HG03378 (cell line): ENCODE measurements at regions not wholly inside any gene's neighbourhood (a gene's known extent, or its start where the extent isn't known, plus 50 kb on each side); places are given as distances from the start of the nearest gene placed in this dataset.
A peak's percentile ranks its signal among the peaks of the same experiment; 100 is the strongest.
"Not testable (repeated sequence)": the region's sequence is repeated elsewhere in the genome, so short reads cannot be mapped to it uniquely, and the experiment has no call there.

Experiments
- ATAC-seq: cut with Tn5 transposase; IDR thresholded peaks from one replicate; pipeline ENCODE4 v1.9.1; 2021; ENCODE audit warnings: mild to moderate bottlenecking, moderate library complexity; ENCODE audit not compliant: unreplicated experiment

- no peak for ATAC-seq
These were observed 187.5 kb upstream of the KL start for GRCh38 chr13:32828711-32829110.

GRCh38 chr13:32829269-32829668 is 187.0 kb upstream of the KL start:
- no peak for ATAC-seq

GRCh38 chr13:32829676-32830335 is 186.4 kb upstream of the KL start:
- no peak for ATAC-seq

GRCh38 chr13:32830336-32831031 is 185.7 kb upstream of the KL start:
- no peak for ATAC-seq

GRCh38 chr13:32837307-32837972 is 178.8 kb upstream of the KL start:
- no peak for ATAC-seq

- no peak for ATAC-seq
These were observed 178.0 kb upstream of the KL start for GRCh38 chr13:32837973-32838927.

GRCh38 chr13:32838945-32839344 is 177.3 kb upstream of the KL start:
- peak; percentile 56 for ATAC-seq

- no peak for ATAC-seq
These were observed 176.1 kb upstream of the KL start for GRCh38 chr13:32840113-32840512.

GRCh38 chr13:32840989-32841713 is 175.1 kb upstream of the KL start:
- ATAC-seq, result peak; percentile 55

GRCh38 chr13:32845952-32846950 is 170.0 kb upstream of the KL start:
- no peak for ATAC-seq

- ATAC-seq, result not testable (repeated sequence)
These were observed 168.2 kb upstream of the KL start for GRCh38 chr13:32847976-32848375.

GRCh38 chr13:32849369-32849768 is 166.9 kb upstream of the KL start:
- no peak for ATAC-seq

GRCh38 chr13:32850316-32851052 is 165.7 kb upstream of the KL start:
- ATAC-seq, result no peak

- ATAC-seq, result no peak
These were observed 164.8 kb upstream of the KL start for GRCh38 chr13:32851083-32852069.

- ATAC-seq, result no peak
These were observed 163.7 kb upstream of the KL start for GRCh38 chr13:32852526-32852925.

GRCh38 chr13:32857077-32857476 is 159.1 kb upstream of the KL start:
- ATAC-seq, result no peak

- no peak for ATAC-seq
These were observed 158.5 kb upstream of the KL start for GRCh38 chr13:32857689-32858088.
